ENCODE measurements at regions not wholly inside any gene's neighbourhood (a gene's known extent, or its start where the extent isn't known, plus 50 kb on each side); places are given as distances from the start of the nearest gene placed in this dataset.

GRCh38 chr12:111173836-111174235 is 195.1 kb downstream of the PHETA1 start (continued):
- TF ChIP-seq CTCF (IDR thresholded peaks at IDR 0.05) (no peak), MXD4 (CRISPR knock-in tag; IDR thresholded peaks at IDR 0.05; ENCODE audit: borderline replicate concordance) (no peak), ZNF263 (CRISPR knock-in tag; IDR thresholded peaks at IDR 0.05; ENCODE audit: low read depth) (no peak)

GRCh38 chr12:111173391-111173790 is 195.5 kb downstream of the PHETA1 start:
- no peaks in the 10 kb centered on the region for H3K27me3 Mint-ChIP-seq (ENCODE audit: low read depth)
- 0 out of 2 replicates have a peak, but pooled peaks cover under 1% of the 10 kb centered on the region for H3K4me1 Mint-ChIP-seq
- H3K27ac Mint-ChIP-seq = no peak overlapping the region
- H3K36me3 Mint-ChIP-seq = no peaks in the 10 kb centered on the region
- no peak for ATAC-seq
- no peaks in the 10 kb centered on the region for H3K9me3 Mint-ChIP-seq
- no peak overlapping the region for H3K4me3 Mint-ChIP-seq
- ChIA-PET POLR2A (no interaction called here), CTCF (interaction anchor here (0.6 kb wide), 1 partner anchor 167 kb away, joined by 3 read pairs; no protein-coding TSS in a partner anchor)
- TF ChIP-seq EMX1 (CRISPR knock-in tag; IDR thresholded peaks at IDR 0.05) (no peak), ZMAT4 (CRISPR knock-in tag; IDR thresholded peaks at IDR 0.05) (no peak)
- DNase-seq (ENCODE audit: low spot score) = no peak

GRCh38 chr12:111172786-111173185 is 196.1 kb downstream of the PHETA1 start:
- no peaks in the 10 kb centered on the region for H3K27me3 Mint-ChIP-seq (ENCODE audit: low read depth)
- no peaks in the 10 kb centered on the region for H3K9me3 Mint-ChIP-seq
- POLR2A ChIA-PET = no interaction called here
- no peak overlapping the region for H3K4me3 Mint-ChIP-seq
- H3K27ac Mint-ChIP-seq = no peak overlapping the region; the same call in 1 of the 2 replicates
- H3K4me1 Mint-ChIP-seq = 0 out of 2 replicates have a peak, but pooled peaks cover 3% of the 10 kb centered on the region
- CTCF ChIA-PET = interaction anchor here (0.6 kb wide), 1 partner anchor 166 kb away, joined by 3 read pairs; no protein-coding TSS in a partner anchor
- DNase-seq (ENCODE audit: low spot score) (no peak), ATAC-seq (no peak)
- H3K36me3 Mint-ChIP-seq = no peaks in the 10 kb centered on the region
- TF ChIP-seq ZNF532 (CRISPR knock-in tag; IDR thresholded peaks at IDR 0.05; ENCODE audit: borderline replicate concordance) (no peak), USF1 (CRISPR knock-in tag; IDR thresholded peaks at IDR 0.05) (no peak), ZBTB21 (CRISPR knock-in tag; IDR thresholded peaks at IDR 0.05; ENCODE audit: borderline replicate concordance) (no peak), E2F1 (CRISPR knock-in tag; IDR thresholded peaks at IDR 0.05) (no peak), TEAD1 (CRISPR knock-in tag; IDR thresholded peaks at IDR 0.05) (no peak), E2F4 (CRISPR knock-in tag; IDR thresholded peaks at IDR 0.05; ENCODE audit: borderline replicate concordance, low read depth) (no peak), KAT7 (CRISPR knock-in tag; IDR thresholded peaks at IDR 0.05; ENCODE audit: borderline replicate concordance) (no peak), ZSCAN18 (CRISPR knock-in tag; IDR thresholded peaks at IDR 0.05) (no peak), ELF4 (CRISPR knock-in tag; IDR thresholded peaks at IDR 0.05; ENCODE audit: low read depth) (no peak), MXD4 (CRISPR knock-in tag; IDR thresholded peaks at IDR 0.05; ENCODE audit: borderline replicate concordance) (no peak), FOXP4 (CRISPR knock-in tag; IDR thresholded peaks at IDR 0.05) (no peak), NFYB (CRISPR knock-in tag; conservative IDR thresholded peaks at IDR 0.05; ENCODE audit: low read depth) (no peak)
